ENCODE measurements at regions not wholly inside any gene's neighbourhood (a gene's known extent, or its start where the extent isn't known, plus 50 kb on each side); places are given as distances from the start of the nearest gene placed in this dataset.

GRCh38 chr7:84477786-84478478, 283.3 kb upstream of the SEMA3A start:
- no peak for TF ChIP-seq CTCF (IDR thresholded peaks at IDR 0.05; ENCODE audit: poor library complexity)
- no peak for TF ChIP-seq EZH2 (IDR thresholded peaks at IDR 0.05; ENCODE audit: borderline replicate concordance)
- no peak for TF ChIP-seq EZH2phosphoT487 (IDR thresholded peaks at IDR 0.05; ENCODE audit: low read depth, severe bottlenecking, unreplicated experiment)
